Fibroblast of skin of abdomen (primary cell): ENCODE measurements at regions not wholly inside any gene's neighbourhood (a gene's known extent, or its start where the extent isn't known, plus 50 kb on each side); places are given as distances from the start of the nearest gene placed in this dataset.

Experiments used
- DNase-seq: peaks from one replicate; pipeline ENCODE4 v3.0.0-alpha.2; 2013

DNA sequence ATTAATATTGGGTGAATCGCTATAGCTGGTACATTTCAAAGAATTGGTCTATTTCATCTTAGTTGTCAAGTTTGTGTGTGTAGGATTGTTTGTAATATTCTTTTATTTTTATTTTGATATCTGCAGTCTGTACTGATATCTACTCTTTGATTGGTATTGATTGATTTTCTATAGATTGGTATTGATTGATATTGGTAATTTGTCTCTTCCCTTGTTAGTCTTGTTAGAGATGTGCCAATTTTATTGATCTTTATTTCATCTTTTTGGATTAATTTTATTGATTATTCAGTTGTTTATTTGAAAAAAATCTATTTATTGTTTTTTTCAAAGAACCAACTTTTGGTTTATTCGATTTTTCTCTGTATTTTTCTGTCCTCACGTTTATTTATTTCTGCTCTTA is 61.4 kb downstream of the TM2D3 start:
- no peak for DNase-seq

DNA sequence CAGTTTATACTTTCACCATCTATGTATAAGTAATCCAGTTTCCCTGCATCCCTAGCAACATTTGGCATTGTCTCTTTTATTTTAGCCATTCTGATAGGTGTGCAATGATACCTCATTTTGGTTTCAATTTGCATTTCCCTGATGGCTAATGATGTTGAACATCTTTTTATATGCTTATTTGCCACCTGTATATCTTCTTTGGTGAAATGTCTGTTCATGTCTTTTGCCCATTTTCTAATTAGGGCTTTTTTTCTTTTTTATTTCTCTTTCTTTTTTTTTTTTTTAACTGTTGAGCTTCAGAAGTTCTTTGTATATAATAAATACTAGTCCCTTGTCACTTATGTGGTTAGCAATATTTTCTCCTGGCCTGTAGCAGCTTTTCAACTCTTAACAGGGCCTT is 68.9 kb downstream of the TM2D3 start:
- no peak for DNase-seq

- DNase-seq: no peak
These were observed 71.8 kb downstream of the TM2D3 start for GRCh38 chr15:101580431-101580830.

DNA sequence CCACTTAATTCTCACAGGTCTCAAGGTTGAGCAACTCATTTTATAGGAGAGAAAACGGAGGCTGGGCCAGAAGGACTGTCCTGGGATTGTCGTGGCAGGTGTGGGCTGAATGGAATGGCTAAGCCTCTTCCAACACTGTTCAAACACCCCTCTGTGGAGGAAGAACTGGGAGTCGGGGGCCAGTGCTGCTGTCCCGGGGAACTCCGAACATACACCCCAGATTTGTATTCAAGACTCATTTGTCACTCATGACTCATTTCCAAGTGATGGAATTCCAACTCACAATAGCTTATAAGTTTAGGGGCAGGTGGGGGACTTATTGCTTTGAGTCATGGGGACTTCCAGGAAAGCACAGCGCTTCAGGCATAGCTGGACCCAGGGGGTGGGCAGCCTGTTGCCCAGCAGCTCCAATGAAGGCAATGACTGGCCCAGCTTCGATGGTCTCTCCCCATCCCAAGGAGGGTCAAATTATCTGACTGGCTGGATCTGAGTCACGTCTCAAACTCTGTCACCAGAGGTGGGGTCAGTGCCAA is 72.5 kb downstream of the TM2D3 start:
- DNase-seq: peak; percentile 43

DNA sequence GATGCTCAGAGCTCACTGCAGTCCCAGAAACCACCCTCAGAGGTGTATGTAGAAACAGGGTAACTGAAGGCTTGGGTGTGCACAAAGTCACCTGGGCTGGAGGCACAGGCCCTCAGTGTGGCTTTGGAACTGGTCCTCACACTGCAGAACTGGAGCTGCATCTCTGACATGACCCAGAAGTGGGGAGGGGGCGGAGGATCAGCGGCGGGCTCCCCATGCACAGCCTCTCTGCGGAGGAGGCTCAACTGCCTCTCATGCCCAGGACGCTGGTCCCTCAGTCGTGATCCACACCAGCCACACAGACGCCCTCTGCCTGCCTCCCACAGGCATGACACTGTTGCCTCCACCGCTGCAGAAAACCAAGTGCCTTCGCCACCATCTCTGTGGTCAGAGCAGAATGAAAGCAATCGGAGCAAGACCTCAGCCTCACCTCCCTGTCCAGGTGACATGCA is 73.7 kb downstream of the TM2D3 start:
- no peak for DNase-seq

- DNase-seq: no peak
These were observed 78.2 kb downstream of the TM2D3 start for GRCh38 chr15:101573951-101574350.

DNA sequence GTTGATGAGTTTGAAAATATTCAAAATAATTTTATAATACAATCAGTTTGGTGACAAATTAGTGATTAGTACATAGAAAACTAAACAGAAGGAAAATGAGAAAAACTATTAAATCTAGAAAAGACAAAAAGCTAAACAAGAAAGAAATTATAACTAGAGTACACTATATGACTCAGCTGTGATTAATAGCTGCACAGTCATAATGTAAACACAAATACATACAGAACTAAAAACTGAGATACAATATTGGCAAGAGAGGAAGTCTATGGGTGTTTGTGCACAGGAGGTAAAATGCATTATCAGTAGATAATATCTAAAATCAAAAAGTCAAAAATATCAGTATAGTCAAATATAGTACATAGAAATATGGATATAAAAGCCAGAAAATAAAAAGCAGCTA is 80.7 kb upstream of the PCSK6 start:
- no peak for DNase-seq

- DNase-seq: no peak
These were observed 79.5 kb upstream of the PCSK6 start for GRCh38 chr15:101568821-101569555.

- DNase-seq: no peak
These were observed 78.8 kb upstream of the PCSK6 start for GRCh38 chr15:101568309-101568708.

GRCh38 chr15:101566748-101567488 is 77.4 kb upstream of the PCSK6 start:
- no peak for DNase-seq

DNA sequence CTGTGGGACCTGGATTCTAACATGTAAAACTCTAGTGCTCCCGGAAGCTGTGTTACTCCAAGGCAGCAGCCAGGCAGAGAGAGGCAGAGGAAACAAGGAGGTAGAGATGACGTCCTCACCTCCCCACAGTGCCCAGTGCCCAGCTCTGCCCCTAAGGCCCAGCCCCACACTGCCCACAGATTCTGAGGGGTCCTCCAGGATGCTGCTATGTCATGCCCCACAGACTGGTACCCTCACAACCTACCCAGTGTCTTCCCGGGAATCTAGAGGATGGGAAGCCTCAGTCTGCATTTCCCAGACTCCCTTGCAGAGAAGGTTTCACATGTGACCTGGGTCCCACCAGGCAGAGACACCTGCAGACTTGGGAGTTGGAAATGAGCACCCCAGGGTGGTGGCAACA is 75.9 kb upstream of the PCSK6 start:
- DNase-seq: no peak

- DNase-seq: no peak
These were observed 73.8 kb upstream of the PCSK6 start for GRCh38 chr15:101563176-101563796.

GRCh38 chr15:101562428-101563059 is 73.0 kb upstream of the PCSK6 start:
- no peak for DNase-seq

DNA sequence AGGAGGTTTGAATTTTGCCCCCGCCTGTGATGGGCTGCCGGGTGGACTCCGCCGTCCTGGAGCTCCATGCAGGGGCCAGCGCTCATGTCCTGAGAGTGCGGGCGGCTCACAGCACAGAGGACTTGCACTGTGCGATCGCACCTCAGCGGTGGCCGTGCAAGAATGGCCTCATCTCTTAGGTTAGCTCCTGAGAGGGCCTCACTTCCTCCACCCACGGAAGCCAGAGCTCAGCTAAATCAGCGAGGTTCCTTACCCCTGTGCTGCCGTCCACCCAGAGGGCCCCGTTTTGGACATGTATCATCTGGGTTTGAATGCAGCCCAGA is 72.0 kb upstream of the PCSK6 start:
- DNase-seq: no peak

GRCh38 chr15:101560722-101561583 is 71.4 kb upstream of the PCSK6 start:
- DNase-seq: no peak

DNA sequence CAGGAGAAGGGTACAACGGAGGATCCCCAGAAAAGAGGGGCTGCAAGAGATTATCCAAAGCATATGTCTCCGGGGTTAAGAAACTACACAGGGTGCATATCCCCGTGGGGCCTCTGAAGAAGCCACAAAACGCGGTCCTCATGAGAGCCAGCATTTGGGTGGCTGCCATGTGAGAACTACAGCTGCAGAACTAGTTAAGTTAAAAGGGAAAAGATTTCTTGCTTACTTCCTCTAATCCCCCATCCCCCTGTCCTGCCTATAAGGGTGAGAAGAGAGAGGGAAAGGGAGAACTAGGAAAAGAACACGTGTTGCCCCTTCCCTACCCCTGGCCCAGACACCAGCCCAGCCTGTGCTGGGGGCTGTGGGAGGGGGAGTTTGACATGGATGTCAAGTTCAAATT is 70.4 kb upstream of the PCSK6 start:
- no peak for DNase-seq

DNA sequence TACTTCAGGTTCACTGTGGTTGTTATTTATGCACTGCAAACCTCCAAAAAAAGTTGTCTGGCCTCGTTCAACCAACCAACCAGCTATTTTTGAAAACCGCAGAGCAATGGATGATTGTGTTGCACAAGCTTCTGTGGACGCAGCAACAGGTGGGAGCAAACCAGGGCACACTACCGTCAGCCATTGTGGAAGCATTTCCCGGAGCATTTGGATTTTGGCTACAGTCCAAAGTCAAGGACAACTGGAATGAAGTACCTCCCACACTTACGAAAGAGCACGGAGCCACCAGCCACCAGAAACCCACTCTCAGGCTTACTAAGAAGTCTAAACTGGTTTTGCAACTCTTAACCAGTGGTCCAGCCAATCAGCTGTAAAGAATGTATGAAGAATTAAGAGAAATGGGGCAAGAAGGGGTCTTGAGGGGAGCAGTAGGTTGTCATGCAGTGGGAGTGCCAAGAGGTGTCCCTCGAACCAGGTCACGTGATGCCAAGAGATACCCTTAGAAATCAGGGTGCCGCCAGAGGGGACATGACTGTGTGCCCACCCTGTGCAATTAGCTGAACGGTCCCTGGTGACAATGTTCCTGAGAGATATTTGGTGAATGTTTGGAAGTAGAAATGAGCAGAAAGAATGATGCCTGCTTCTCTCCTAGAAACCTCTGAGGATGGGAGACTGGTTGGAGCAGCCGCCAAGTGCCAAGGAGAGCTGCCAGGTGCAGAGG is 68.9 kb upstream of the PCSK6 start:
- DNase-seq: no peak

DNA sequence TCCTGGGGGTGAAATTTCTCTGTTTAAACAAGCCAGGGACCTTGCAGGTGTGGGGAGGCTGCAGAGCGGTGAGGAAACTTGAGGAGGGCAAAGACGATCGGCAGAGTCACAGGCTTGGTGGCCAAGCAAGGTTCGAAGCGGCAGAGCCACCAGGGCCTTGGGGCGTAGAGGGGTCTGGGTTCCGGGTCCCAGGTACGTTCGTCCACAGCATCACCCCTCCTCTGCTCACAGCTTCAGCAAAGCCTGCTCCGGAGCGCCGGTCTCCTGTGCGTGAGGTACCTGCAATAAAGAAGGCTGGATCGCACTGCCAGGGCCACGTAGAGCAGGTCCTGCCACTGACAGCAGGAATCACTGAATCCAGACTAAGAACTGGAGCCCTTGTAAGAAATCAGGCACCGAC is 66.8 kb upstream of the PCSK6 start:
- DNase-seq: no peak

GRCh38 chr15:101554115-101554915 is 64.8 kb upstream of the PCSK6 start:
- no peak for DNase-seq
